Keratinocyte (primary cell): ENCODE measurements at regions not wholly inside any gene's neighbourhood (a gene's known extent, or its start where the extent isn't known, plus 50 kb on each side); places are given as distances from the start of the nearest gene placed in this dataset.

Experiments used
- DNase-seq: peaks from one replicate; pipeline ENCODE4 v3.0.0-alpha.2; 2011; ENCODE audit warnings: low read depth, missing footprints, low spot score
- FAIRE-seq: peaks from 2 replicates; lab custom pipeline; 2011; peaks lifted over from hg19 to GRCh38; lab: Jason Lieb, UNC
- H2AFZ ChIP-seq: 2 replicates; pipeline ENCODE4 v1.6.0; 2012; ENCODE audit warnings: low read length, control low read depth, inconsistent platforms; ENCODE audit not compliant: control insufficient read depth
- H3K27ac ChIP-seq: 2 replicates; pipeline ENCODE4 v1.5.1; 2011; ENCODE audit warnings: low read length; ENCODE audit not compliant: control insufficient read depth, insufficient read depth
- H3K27me3 ChIP-seq: 3 replicates; pipeline ENCODE4 v1.6.0; 2011; ENCODE audit warnings: low read length; ENCODE audit not compliant: control insufficient read depth, insufficient read depth; ENCODE audit errors: extremely low read depth
- H3K36me3 ChIP-seq, 2 experiments: 2 replicates in 1 of 2; 3 replicates in 1 of 2; pipeline ENCODE4 v1.5.1; 2011; ENCODE audit warnings: low read length in 2 of 2, mild to moderate bottlenecking in 1 of 2; ENCODE audit not compliant: control insufficient read depth in 2 of 2, insufficient read depth in 2 of 2; ENCODE audit errors: extremely low read depth in 1 of 2
- H3K4me1 ChIP-seq: 3 replicates; pipeline ENCODE4 v1.5.1; 2011; ENCODE audit warnings: low read length; ENCODE audit not compliant: control insufficient read depth, insufficient read depth; ENCODE audit errors: extremely low read depth
- H3K4me2 ChIP-seq: 3 replicates; pipeline ENCODE4 v1.6.0; 2011; ENCODE audit warnings: low read depth, low read length; ENCODE audit not compliant: control insufficient read depth, insufficient read depth; ENCODE audit errors: extremely low read depth
- H3K4me3 ChIP-seq, 3 experiments: fragments of 200-600 bp in 1 of 3; sonication (generic) in 1 of 3; 2 replicates in 2 of 3; 3 replicates in 1 of 3; pipeline ENCODE4 v1.5.1; 2011 to 2016; ENCODE audit warnings: low read length in 3 of 3, mild to moderate bottlenecking in 3 of 3, control low read depth in 2 of 3, inconsistent platforms in 1 of 3, low read depth in 1 of 3, mixed read lengths in 1 of 3, mixed run types in 1 of 3, moderate library complexity in 1 of 3; ENCODE audit not compliant: control insufficient read depth in 2 of 3, insufficient read depth in 2 of 3; ENCODE audit errors: extremely low read depth in 1 of 3
- H3K79me2 ChIP-seq: 2 replicates; pipeline ENCODE4 v1.6.0; 2012; ENCODE audit warnings: low read length; ENCODE audit not compliant: control insufficient read depth, insufficient read depth
- H3K9ac ChIP-seq: 3 replicates; pipeline ENCODE4 v1.6.0; 2011; ENCODE audit warnings: low read length; ENCODE audit not compliant: control insufficient read depth, insufficient read depth; ENCODE audit errors: extremely low read depth
- H3K9me1 ChIP-seq: 3 replicates; pipeline ENCODE4 v1.6.0; 2011; ENCODE audit warnings: low read length; ENCODE audit not compliant: control insufficient read depth, insufficient read depth; ENCODE audit errors: extremely low read depth
- H3K9me3 ChIP-seq: 2 replicates; pipeline ENCODE4 v1.5.1; 2012; ENCODE audit warnings: low read depth, low read length; ENCODE audit not compliant: control insufficient read depth
- H4K20me1 ChIP-seq: 3 replicates; pipeline ENCODE4 v1.6.0; 2011; ENCODE audit warnings: low read length; ENCODE audit not compliant: control insufficient read depth, insufficient read depth; ENCODE audit errors: extremely low read depth
- CTCF ChIP-seq, 3 experiments: IDR thresholded peaks in 1 of 3; conservative IDR thresholded peaks in 1 of 3; optimal IDR thresholded peaks in 1 of 3; 2 replicates in 2 of 3; 3 replicates in 1 of 3; pipeline versions ENCODE3 to v1.5.1; 2011; ENCODE audit warnings: low read length in 3 of 3, mild to moderate bottlenecking in 3 of 3, moderate library complexity in 2 of 3, control low read depth in 1 of 3, inconsistent platforms in 1 of 3; ENCODE audit not compliant: insufficient read depth in 2 of 3; ENCODE audit errors: extremely low read depth in 1 of 3
- EZH2 ChIP-seq: IDR thresholded peaks from one replicate; pipeline ENCODE4 v1.6.1; 2012; ENCODE audit warnings: inconsistent platforms, mild to moderate bottlenecking, low read length, moderate library complexity
- dilution Hi-C: fragments of 300-500 bp; cut with MboI; formaldehyde crosslinking; loops from one replicate; pipeline ENCODE4 v1.7.0; 2020; ENCODE audit warnings: low sequenced_read_pairs; ENCODE audit not compliant: extremely low pct_ligation_motif_present

GRCh38 chr13:84934911-84935310 is 864.3 kb downstream of the SLITRK6 start:
- H4K20me1 ChIP-seq = no peaks in the 10 kb centered on the region
- H3K9ac ChIP-seq = peak overlapping the region; percentile 31
- no peak for DNase-seq
- H3K4me1 ChIP-seq = no peaks in the 10 kb centered on the region
- no peaks in the 10 kb centered on the region for H3K9me3 ChIP-seq
- H3K4me3 ChIP-seq = peak overlapping the region in 2 of 3 experiments; percentile 59 to 68
- H3K27ac ChIP-seq = no peak overlapping the region
- no peaks in the 10 kb centered on the region for H3K79me2 ChIP-seq
- H3K9me1 ChIP-seq = no peaks in the 10 kb centered on the region
- dilution Hi-C loops = loop anchor here (25.0 kb wide), 1 partner anchor 877 kb away; no protein-coding TSS in a partner anchor
- H3K4me2 ChIP-seq = peak overlapping the region; percentile 82
- H2AFZ ChIP-seq = peak overlapping the region; percentile 92
- H3K27me3 ChIP-seq = no peaks in the 10 kb centered on the region
- FAIRE-seq = no peak
- TF ChIP-seq CTCF (optimal IDR thresholded peaks at IDR 0.05 in 1 of 3, IDR thresholded peaks at IDR 0.05 in 1 of 3, conservative IDR thresholded peaks at IDR 0.05 in 1 of 3; ENCODE audit: extremely low read depth in 1 of 3, insufficient read depth in 2 of 3, low read length in 3 of 3) (no peak), EZH2 (no peak)
- no peaks in the 10 kb centered on the region for H3K36me3 ChIP-seq

GRCh38 chr13:84933797-84934196 is 865.4 kb downstream of the SLITRK6 start:
- no peaks in the 10 kb centered on the region for H3K27me3 ChIP-seq
- dilution Hi-C loops = loop anchor here (25.0 kb wide), 1 partner anchor 879 kb away; no protein-coding TSS in a partner anchor
- no peaks in the 10 kb centered on the region for H3K36me3 ChIP-seq
- H3K4me1 ChIP-seq = no peaks in the 10 kb centered on the region
- TF ChIP-seq EZH2 (no peak), CTCF (optimal IDR thresholded peaks at IDR 0.05 in 1 of 3, IDR thresholded peaks at IDR 0.05 in 1 of 3, conservative IDR thresholded peaks at IDR 0.05 in 1 of 3; ENCODE audit: extremely low read depth in 1 of 3, insufficient read depth in 2 of 3, low read length in 3 of 3) (no peak)
- H3K4me2 ChIP-seq = no peak overlapping the region
- no peaks in the 10 kb centered on the region for H3K79me2 ChIP-seq
- H3K9ac ChIP-seq = no peak overlapping the region
- no peaks in the 10 kb centered on the region for H3K9me1 ChIP-seq
- no peak overlapping the region for H2AFZ ChIP-seq
- DNase-seq (no peak), FAIRE-seq (no peak)
- no peaks in the 10 kb centered on the region for H4K20me1 ChIP-seq
- H3K4me3 ChIP-seq = no peak overlapping the region
- no peak overlapping the region for H3K27ac ChIP-seq
- H3K9me3 ChIP-seq = no peaks in the 10 kb centered on the region
